NCI-H1694 treated with DMSO at 0.1 percent for 48 hours (cell line): ENCODE measurements at regions not wholly inside any gene's neighbourhood (a gene's known extent, or its start where the extent isn't known, plus 50 kb on each side); places are given as distances from the start of the nearest gene placed in this dataset.

Experiments used
- DNase-seq: peaks from one replicate; lab custom pipeline; 2025; lab: John Stamatoyannopoulos, UW

- no peak for DNase-seq
Observed at GRCh38 chr2:104321116-104321795, 532.7 kb upstream of the POU3F3 start.

- no peak for DNase-seq
Observed at GRCh38 chr2:104321796-104322349, 532.0 kb upstream of the POU3F3 start.

- no peak for DNase-seq
Observed at GRCh38 chr2:104332731-104333130, 521.2 kb upstream of the POU3F3 start.

- no peak for DNase-seq
Observed at GRCh38 chr2:104337869-104338268, 516.0 kb upstream of the POU3F3 start.

- DNase-seq = no peak
Observed at GRCh38 chr2:104340162-104340561, 513.8 kb upstream of the POU3F3 start.

GRCh38 chr2:104340879-104341828 lies 512.8 kb upstream of the POU3F3 start:
- DNase-seq = no peak

GRCh38 chr2:104344306-104344705 lies 509.6 kb upstream of the POU3F3 start:
- no peak for DNase-seq

GRCh38 chr2:104344985-104345384 lies 508.9 kb upstream of the POU3F3 start:
- DNase-seq = no peak

- no peak for DNase-seq
Observed at GRCh38 chr2:104358122-104358521, 495.8 kb upstream of the POU3F3 start.

GRCh38 chr2:104361414-104361813 lies 492.5 kb upstream of the POU3F3 start:
- DNase-seq = no peak

- no peak for DNase-seq
Observed at GRCh38 chr2:104368089-104368488, 485.8 kb upstream of the POU3F3 start.

GRCh38 chr2:104371087-104371781 lies 482.7 kb upstream of the POU3F3 start:
- no peak for DNase-seq

- no peak for DNase-seq
Observed at GRCh38 chr2:104375206-104375605, 478.7 kb upstream of the POU3F3 start.

- peak; percentile 12 for DNase-seq
Observed at GRCh38 chr2:104378853-104379374, 475.0 kb upstream of the POU3F3 start.

GRCh38 chr2:104384961-104385360 lies 469.0 kb upstream of the POU3F3 start:
- DNase-seq = no peak

GRCh38 chr2:104385743-104386142 lies 468.2 kb upstream of the POU3F3 start:
- no peak for DNase-seq

GRCh38 chr2:104388296-104388695 lies 465.6 kb upstream of the POU3F3 start:
- DNase-seq = no peak

- no peak for DNase-seq
Observed at GRCh38 chr2:104402825-104403224, 451.1 kb upstream of the POU3F3 start.

- DNase-seq = no peak
Observed at GRCh38 chr2:104404526-104404925, 449.4 kb upstream of the POU3F3 start.

- no peak for DNase-seq
Observed at GRCh38 chr2:104405623-104406022, 448.3 kb upstream of the POU3F3 start.

- DNase-seq = no peak
Observed at GRCh38 chr2:104406261-104406726, 447.6 kb upstream of the POU3F3 start.

- DNase-seq = no peak
Observed at GRCh38 chr2:104407641-104408040, 446.3 kb upstream of the POU3F3 start.
